ENCODE measurements at regions not wholly inside any gene's neighbourhood (a gene's known extent, or its start where the extent isn't known, plus 50 kb on each side); places are given as distances from the start of the nearest gene placed in this dataset.

DNA sequence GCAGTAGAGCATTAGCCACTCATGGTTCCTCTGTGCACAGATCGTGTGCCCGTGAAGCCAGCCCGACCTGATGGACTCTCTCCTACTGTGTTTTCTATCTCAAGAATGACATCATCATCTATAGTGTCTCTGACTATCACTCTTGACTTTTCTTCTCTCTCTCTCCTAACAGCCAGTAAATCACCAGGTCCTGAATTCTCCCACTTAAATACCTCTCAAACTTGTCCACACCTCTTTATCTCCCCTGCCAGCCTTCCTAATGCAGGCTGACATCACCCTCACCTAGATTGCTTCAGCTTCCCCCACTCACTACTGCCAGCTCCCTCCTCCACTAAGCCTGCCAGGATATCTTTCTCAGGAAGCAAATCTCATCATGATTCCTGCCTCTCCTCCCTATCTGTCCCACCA lies 90.6 kb upstream of the MIER3 start (continued):
- TF ChIP-seq KDM4B (IDR thresholded peaks at IDR 0.05; ENCODE audit: borderline replicate concordance in 2 of 2, low read depth in 1 of 2) (no peak), CTBP1 (IDR thresholded peaks at IDR 0.05; ENCODE audit: borderline replicate concordance) (peak; percentile 95), HDAC2 (IDR thresholded peaks at IDR 0.05) (peak; percentile 76; the same call in 1 of the 2 replicates), ZNF764 (CRISPR knock-in tag; IDR thresholded peaks at IDR 0.05; ENCODE audit: low read depth) (no peak), SMAD1 (IDR thresholded peaks at IDR 0.05; ENCODE audit: low read depth, low read length, partially characterized antibody) (no peak), ZNF444 (CRISPR knock-in tag; IDR thresholded peaks at IDR 0.05) (no peak), MXD1 (CRISPR knock-in tag; IDR thresholded peaks at IDR 0.05; ENCODE audit: borderline replicate concordance, poor library complexity, severe bottlenecking) (no peak), NCOA2 (IDR thresholded peaks at IDR 0.05; ENCODE audit: partially characterized antibody in 2 of 2) (no peak), TBL1XR1 (IDR thresholded peaks at IDR 0.05; ENCODE audit: low read length in 2 of 2) (no peak), VEZF1 (CRISPR knock-in tag; IDR thresholded peaks at IDR 0.05) (peak; percentile 47), HMG20B (CRISPR knock-in tag; IDR thresholded peaks at IDR 0.05) (no peak), EWSR1 (IDR thresholded peaks at IDR 0.05; ENCODE audit: borderline replicate concordance, low read depth, partially characterized antibody) (no peak), ZNF224 (CRISPR knock-in tag; IDR thresholded peaks at IDR 0.05) (no peak), SPI1 (IDR thresholded peaks at IDR 0.05; ENCODE audit: borderline replicate concordance, low read depth, low read length) (no peak), ZBED1 (IDR thresholded peaks at IDR 0.05) (no peak), RBM22 (IDR thresholded peaks at IDR 0.05; ENCODE audit: low read depth, low read length, poor library complexity, severe bottlenecking) (no peak), STAT5A (IDR thresholded peaks at IDR 0.05; ENCODE audit: borderline replicate concordance, low read length) (peak; percentile 48; the same call in 1 of the 2 replicates), MBD2 (IDR thresholded peaks at IDR 0.05; ENCODE audit: borderline replicate concordance, low read depth) (no peak), BACH1 (tag; IDR thresholded peaks at IDR 0.05) (peak; percentile 67; the same call in 1 of the 2 replicates), HEY1 (CRISPR knock-in tag; IDR thresholded peaks at IDR 0.05; ENCODE audit: borderline replicate concordance) (no peak), SMC3 (conservative IDR thresholded peaks at IDR 0.05; ENCODE audit: insufficient read depth, low read depth, low read length) (no peak), BHLHE40 (IDR thresholded peaks at IDR 0.05; ENCODE audit: low read length) (no peak), KLF16 (IDR thresholded peaks at IDR 0.05) (peak; percentile 70)
- TF ChIP-seq, protein P1, sequence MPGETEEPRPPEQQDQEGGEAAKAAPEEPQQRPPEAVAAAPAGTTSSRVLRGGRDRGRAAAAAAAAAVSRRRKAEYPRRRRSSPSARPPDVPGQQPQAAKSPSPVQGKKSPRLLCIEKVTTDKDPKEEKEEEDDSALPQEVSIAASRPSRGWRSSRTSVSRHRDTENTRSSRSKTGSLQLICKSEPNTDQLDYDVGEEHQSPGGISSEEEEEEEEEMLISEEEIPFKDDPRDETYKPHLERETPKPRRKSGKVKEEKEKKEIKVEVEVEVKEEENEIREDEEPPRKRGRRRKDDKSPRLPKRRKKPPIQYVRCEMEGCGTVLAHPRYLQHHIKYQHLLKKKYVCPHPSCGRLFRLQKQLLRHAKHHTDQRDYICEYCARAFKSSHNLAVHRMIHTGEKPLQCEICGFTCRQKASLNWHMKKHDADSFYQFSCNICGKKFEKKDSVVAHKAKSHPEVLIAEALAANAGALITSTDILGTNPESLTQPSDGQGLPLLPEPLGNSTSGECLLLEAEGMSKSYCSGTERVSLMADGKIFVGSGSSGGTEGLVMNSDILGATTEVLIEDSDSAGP (CRISPR knock-in tag; IDR thresholded peaks at IDR 0.05): no peak
